ENCODE measurements at regions not wholly inside any gene's neighbourhood (a gene's known extent, or its start where the extent isn't known, plus 50 kb on each side); places are given as distances from the start of the nearest gene placed in this dataset.

GRCh38 chr21:35190201-35190701, 141.1 kb upstream of the RUNX1 start:
- H3K36me3 ChIP-seq (replicated peaks in 1 of 2; ENCODE audit: control insufficient read depth in 1 of 2, insufficient read depth in 2 of 2, low read length in 2 of 2) = no peaks in the 10 kb centered on the region
- in situ Hi-C loops (cut with HindIII; ENCODE audit: extremely low pct_ligation_motif_present, low pct_unique_long_range_greater_than_20kb) (no loop called here), intact Hi-C loops (cut with micrococcal nuclease; ENCODE audit: unreplicated experiment) (no loop called here)
- CTCF ChIA-PET (ENCODE audit: low intra/inter-chr PET ratio, low total read pairs) = no interaction called here
- no TSS peak for BruUV-seq (replicated peaks)
- H3K27me3 ChIP-seq (ENCODE audit: control insufficient read depth in 1 of 2, insufficient read depth in 2 of 2, low read length in 2 of 2) = 0 out of 5 replicates have a peak, but pooled peaks cover 0 to 2% of the 10 kb centered on the region in 2 experiments
- POLR2A ChIA-PET = no interaction called here
- FAIRE-seq (no peak), ATAC-seq (no peak), DNase-seq (ENCODE audit: low spot score) (no peak)
- no peaks in the 10 kb centered on the region for H3K4me1 ChIP-seq (ENCODE audit: insufficient read depth, low read length)
- no peak overlapping the region for H2AFZ ChIP-seq (ENCODE audit: low read length)
- H4K20me1 ChIP-seq (ENCODE audit: insufficient read depth, low read length) = no peaks in the 10 kb centered on the region
- H3K27ac ChIP-seq (ENCODE audit: extremely low read length, insufficient read depth, low read length) = no peak overlapping the region
- H3K4me3 ChIP-seq (replicated peaks in 1 of 3; ENCODE audit: insufficient read depth in 1 of 3, low read depth in 2 of 3, low read length in 3 of 3) = no peak overlapping the region
- no peak overlapping the region for H3K9ac ChIP-seq (ENCODE audit: insufficient read depth, low read depth, low read length)
- WGBS (ENCODE audit: low lambda C conversion rate) = 28% methylated on average over 5 of the region's 5 CpGs
- H3K4me2 ChIP-seq (ENCODE audit: low read depth, low read length) = no peak overlapping the region
- H3K79me2 ChIP-seq (ENCODE audit: insufficient read depth, low read length) = no peaks in the 10 kb centered on the region
- H3K9me3 ChIP-seq (ENCODE audit: low read length) = no peaks in the 10 kb centered on the region
- TF ChIP-seq ZNF160 (CRISPR knock-in tag; IDR thresholded peaks at IDR 0.05) = no peak
- TF ChIP-seq ONECUT2 (CRISPR knock-in tag; IDR thresholded peaks at IDR 0.05) = no peak
- no peak for TF ChIP-seq ZNF816 (CRISPR knock-in tag; IDR thresholded peaks at IDR 0.05; ENCODE audit: borderline replicate concordance)
- no peak for TF ChIP-seq TFDP2 (CRISPR knock-in tag; IDR thresholded peaks at IDR 0.05)
- TF ChIP-seq JDP2 (CRISPR knock-in tag; IDR thresholded peaks at IDR 0.05; ENCODE audit: borderline replicate concordance) = no peak
- no peak for TF ChIP-seq SCMH1 (CRISPR knock-in tag; IDR thresholded peaks at IDR 0.05; ENCODE audit: borderline replicate concordance)
- no peak for TF ChIP-seq ZBTB34 (CRISPR knock-in tag; IDR thresholded peaks at IDR 0.05)
- TF ChIP-seq RBFOX2 (IDR thresholded peaks at IDR 0.05; ENCODE audit: low read depth, low read length) = no peak
- TF ChIP-seq ZHX2 (IDR thresholded peaks at IDR 0.05; ENCODE audit: low read depth) = no peak
- no peak for TF ChIP-seq ZHX2 (CRISPR knock-in tag; IDR thresholded peaks at IDR 0.05; ENCODE audit: borderline replicate concordance)
- no peak for TF ChIP-seq ZNF232 (CRISPR knock-in tag; IDR thresholded peaks at IDR 0.05; ENCODE audit: borderline replicate concordance)
- TF ChIP-seq KDM1A (CRISPR knock-in tag; IDR thresholded peaks at IDR 0.05) = no peak
- no peak for TF ChIP-seq ZNF260 (CRISPR knock-in tag; IDR thresholded peaks at IDR 0.05; ENCODE audit: borderline replicate concordance, low read depth)
- no peak for TF ChIP-seq TCF7L2 (IDR thresholded peaks at IDR 0.05; ENCODE audit: low read depth, low read length)
- TF ChIP-seq ATF7 (IDR thresholded peaks at IDR 0.05) = no peak
- no peak for TF ChIP-seq ATF7 (CRISPR knock-in tag; IDR thresholded peaks at IDR 0.05)
- TF ChIP-seq TARDBP (CRISPR knock-in tag; IDR thresholded peaks at IDR 0.05) = no peak

Measured in HepG2 (cell line).